ENCODE measurements at regions not wholly inside any gene's neighbourhood (a gene's known extent, or its start where the extent isn't known, plus 50 kb on each side); places are given as distances from the start of the nearest gene placed in this dataset.

DNA sequence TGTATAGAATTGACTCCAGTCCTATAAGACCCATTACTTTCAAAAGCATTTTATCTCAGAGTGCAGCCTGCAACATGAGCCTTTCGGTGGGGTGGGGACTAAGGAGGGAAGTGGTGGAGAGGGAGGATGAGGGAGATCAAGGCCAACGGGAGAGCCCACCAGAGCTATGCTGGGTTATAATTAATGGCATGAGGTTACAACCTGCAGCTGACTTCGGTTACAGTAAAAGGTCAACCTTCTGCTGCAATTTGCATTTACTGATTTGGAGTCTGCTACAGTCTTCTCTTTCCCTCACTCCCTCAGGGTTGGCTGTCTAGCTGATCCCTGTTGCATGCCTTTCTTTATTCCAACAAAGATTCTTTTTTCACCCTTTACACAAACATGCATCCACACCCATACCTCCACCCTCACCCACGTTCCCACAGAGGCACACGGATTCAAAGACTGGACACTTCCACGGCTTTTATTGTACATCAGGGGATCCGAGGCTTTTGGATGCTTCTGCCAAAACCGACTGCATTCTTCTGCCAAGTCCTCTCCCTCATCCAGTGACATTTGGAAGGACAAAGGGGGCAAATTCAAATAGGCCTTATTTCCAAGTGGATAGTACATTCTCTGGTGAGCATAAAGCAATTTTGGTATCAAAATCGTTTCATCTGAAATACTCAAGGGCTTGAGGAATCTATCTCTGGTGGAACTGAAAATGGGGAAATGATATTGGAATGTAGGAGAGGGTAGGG is 381.2 kb downstream of the NFIB start:
- Histone ChIP-seq H3K4me2 (ENCODE audit: low read length) (no peak overlapping the region), H2AFZ (ENCODE audit: low read depth, low read length) (no peak overlapping the region), H4K20me1 (ENCODE audit: insufficient read depth, low read length) (no peaks in the 10 kb centered on the region), H3K9me3 (ENCODE audit: insufficient read depth, low read length) (no peaks in the 10 kb centered on the region), H3K9ac (ENCODE audit: low read length) (no peak overlapping the region), H3K27me3 (ENCODE audit: low read depth, low read length) (no peaks in the 10 kb centered on the region), H3K79me2 (ENCODE audit: low read length) (no peaks in the 10 kb centered on the region), H3K4me1 (ENCODE audit: low read length) (no peaks in the 10 kb centered on the region), H3K4me3 (ENCODE audit: low read length) (no peak overlapping the region), H3K36me3 (replicated peaks; ENCODE audit: low read depth, low read length) (no peaks in the 10 kb centered on the region), H3K27ac (ENCODE audit: low read length) (no peak overlapping the region)
- TF ChIP-seq EZH2phosphoT487 (IDR thresholded peaks at IDR 0.05; ENCODE audit: low read depth), result no peak
- TF ChIP-seq, protein P1, sequence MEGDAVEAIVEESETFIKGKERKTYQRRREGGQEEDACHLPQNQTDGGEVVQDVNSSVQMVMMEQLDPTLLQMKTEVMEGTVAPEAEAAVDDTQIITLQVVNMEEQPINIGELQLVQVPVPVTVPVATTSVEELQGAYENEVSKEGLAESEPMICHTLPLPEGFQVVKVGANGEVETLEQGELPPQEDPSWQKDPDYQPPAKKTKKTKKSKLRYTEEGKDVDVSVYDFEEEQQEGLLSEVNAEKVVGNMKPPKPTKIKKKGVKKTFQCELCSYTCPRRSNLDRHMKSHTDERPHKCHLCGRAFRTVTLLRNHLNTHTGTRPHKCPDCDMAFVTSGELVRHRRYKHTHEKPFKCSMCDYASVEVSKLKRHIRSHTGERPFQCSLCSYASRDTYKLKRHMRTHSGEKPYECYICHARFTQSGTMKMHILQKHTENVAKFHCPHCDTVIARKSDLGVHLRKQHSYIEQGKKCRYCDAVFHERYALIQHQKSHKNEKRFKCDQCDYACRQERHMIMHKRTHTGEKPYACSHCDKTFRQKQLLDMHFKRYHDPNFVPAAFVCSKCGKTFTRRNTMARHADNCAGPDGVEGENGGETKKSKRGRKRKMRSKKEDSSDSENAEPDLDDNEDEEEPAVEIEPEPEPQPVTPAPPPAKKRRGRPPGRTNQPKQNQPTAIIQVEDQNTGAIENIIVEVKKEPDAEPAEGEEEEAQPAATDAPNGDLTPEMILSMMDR (IDR thresholded peaks at IDR 0.05; ENCODE audit: low read depth, low read length), result no peak

DNA sequence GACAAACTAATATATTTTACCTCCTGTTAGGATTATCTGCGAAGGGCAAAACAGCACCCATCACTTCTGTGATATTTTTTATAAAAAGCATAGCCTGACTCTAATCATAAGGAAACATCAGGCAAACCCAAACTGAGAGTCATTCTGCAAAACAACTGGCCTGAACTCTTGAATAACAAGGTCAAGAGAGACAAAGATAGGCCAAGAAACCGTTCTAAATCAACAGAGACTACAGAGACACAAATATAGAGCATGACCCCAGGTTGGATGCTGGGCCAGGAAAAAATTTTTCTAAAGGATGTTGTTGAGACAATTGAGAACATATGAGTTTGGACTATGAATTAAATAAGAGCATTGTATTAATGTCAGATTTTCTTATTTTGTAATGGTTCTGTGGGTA is 384.9 kb downstream of the NFIB start:
- Histone ChIP-seq H4K20me1 (ENCODE audit: insufficient read depth, low read length) (no peaks in the 10 kb centered on the region), H3K79me2 (ENCODE audit: low read length) (no peaks in the 10 kb centered on the region), H3K4me1 (ENCODE audit: low read length) (no peaks in the 10 kb centered on the region), H3K4me3 (ENCODE audit: low read length) (no peak overlapping the region), H3K36me3 (replicated peaks; ENCODE audit: low read depth, low read length) (peaks cover under 1% of the 10 kb centered on the region), H3K9me3 (ENCODE audit: insufficient read depth, low read length) (no peaks in the 10 kb centered on the region; the same call in 1 of the 2 replicates), H3K27ac (ENCODE audit: low read length) (no peak overlapping the region), H3K4me2 (ENCODE audit: low read length) (no peak overlapping the region), H2AFZ (ENCODE audit: low read depth, low read length) (no peak overlapping the region), H3K27me3 (ENCODE audit: low read depth, low read length) (no peaks in the 10 kb centered on the region), H3K9ac (ENCODE audit: low read length) (no peak overlapping the region)
- no peak for TF ChIP-seq EZH2phosphoT487 (IDR thresholded peaks at IDR 0.05; ENCODE audit: low read depth)
- TF ChIP-seq, protein P1 (IDR thresholded peaks at IDR 0.05; ENCODE audit: low read depth, low read length), result no peak

DNA sequence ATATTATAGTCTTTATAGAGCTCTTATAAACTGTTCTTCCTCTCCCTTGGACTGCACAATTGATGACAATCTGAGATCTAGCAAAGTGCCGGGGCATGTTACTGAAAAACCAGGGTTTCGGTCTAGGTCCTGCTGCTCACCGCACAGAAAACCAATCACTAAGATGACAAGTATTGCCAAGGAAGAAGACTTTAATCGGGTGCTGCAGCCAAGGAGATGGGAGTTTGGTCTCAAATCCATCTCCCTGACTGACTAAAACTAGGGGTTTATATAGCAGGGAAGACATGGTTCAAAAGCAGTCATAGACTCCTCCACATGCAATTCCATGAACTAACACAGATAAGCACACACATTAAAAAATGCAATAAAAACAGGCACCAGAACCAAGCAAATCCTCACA is 390.6 kb downstream of the NFIB start:
- Histone ChIP-seq H3K27ac (ENCODE audit: low read length) (no peak overlapping the region), H3K4me2 (ENCODE audit: low read length) (no peak overlapping the region), H3K9ac (ENCODE audit: low read length) (no peak overlapping the region), H3K9me3 (ENCODE audit: insufficient read depth, low read length) (peaks cover 11% of the 10 kb centered on the region; the same call in 1 of the 2 replicates), H3K4me1 (ENCODE audit: low read length) (no peaks in the 10 kb centered on the region), H2AFZ (ENCODE audit: low read depth, low read length) (no peak overlapping the region), H3K4me3 (ENCODE audit: low read length) (no peak overlapping the region), H3K27me3 (ENCODE audit: low read depth, low read length) (no peaks in the 10 kb centered on the region), H3K79me2 (ENCODE audit: low read length) (no peaks in the 10 kb centered on the region), H4K20me1 (ENCODE audit: insufficient read depth, low read length) (no peaks in the 10 kb centered on the region), H3K36me3 (replicated peaks; ENCODE audit: low read depth, low read length) (peaks cover 3% of the 10 kb centered on the region)
- TF ChIP-seq, protein P1 (IDR thresholded peaks at IDR 0.05; ENCODE audit: low read depth, low read length), result no peak
- no peak for TF ChIP-seq EZH2phosphoT487 (IDR thresholded peaks at IDR 0.05; ENCODE audit: low read depth)

DNA sequence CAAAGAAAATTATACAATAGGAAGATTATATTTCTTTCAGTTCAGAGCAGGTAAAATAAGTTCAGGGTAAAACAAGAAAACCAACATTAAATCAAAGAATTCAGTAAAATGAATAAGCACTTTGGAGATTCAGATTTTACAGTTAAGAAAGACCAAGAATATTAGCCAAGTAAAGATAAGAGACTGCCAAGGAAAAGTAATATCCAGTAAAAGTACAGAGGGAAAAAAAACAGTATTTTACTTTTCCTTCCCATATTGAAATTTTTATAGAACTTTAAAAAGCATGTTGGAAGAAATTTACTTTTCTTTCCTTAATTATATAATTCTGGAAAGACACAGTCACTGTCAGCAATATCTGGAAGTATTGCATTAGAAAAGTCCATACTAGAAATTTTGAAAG is 393.4 kb downstream of the NFIB start:
- no peak overlapping the region for H3K4me3 ChIP-seq (ENCODE audit: low read length)
- TF ChIP-seq, protein P1 (IDR thresholded peaks at IDR 0.05; ENCODE audit: low read depth, low read length), result no peak
- no peak for TF ChIP-seq EZH2phosphoT487 (IDR thresholded peaks at IDR 0.05; ENCODE audit: low read depth)
- peaks cover 11% of the 10 kb centered on the region for H3K9me3 ChIP-seq (ENCODE audit: insufficient read depth, low read length)
- H3K27me3 ChIP-seq (ENCODE audit: low read depth, low read length), result no peaks in the 10 kb centered on the region
- no peaks in the 10 kb centered on the region for H4K20me1 ChIP-seq (ENCODE audit: insufficient read depth, low read length)
- no peak overlapping the region for H3K4me2 ChIP-seq (ENCODE audit: low read length)
- H2AFZ ChIP-seq (ENCODE audit: low read depth, low read length), result no peak overlapping the region
- peaks cover 3% of the 10 kb centered on the region for H3K36me3 ChIP-seq (replicated peaks; ENCODE audit: low read depth, low read length)
- H3K79me2 ChIP-seq (ENCODE audit: low read length), result no peaks in the 10 kb centered on the region
- no peak overlapping the region for H3K9ac ChIP-seq (ENCODE audit: low read length)
- no peak overlapping the region for H3K27ac ChIP-seq (ENCODE audit: low read length)
- H3K4me1 ChIP-seq (ENCODE audit: low read length), result no peaks in the 10 kb centered on the region

Measured in OCI-LY3 (cell line).